HG03095 (cell line): ENCODE measurements at regions not wholly inside any gene's neighbourhood (a gene's known extent, or its start where the extent isn't known, plus 50 kb on each side); places are given as distances from the start of the nearest gene placed in this dataset.

ENCODE experiments used
- ATAC-seq: cut with Tn5 transposase; IDR thresholded peaks from one replicate; pipeline ENCODE4 v1.9.1; 2021; ENCODE audit warnings: moderate library complexity; ENCODE audit not compliant: unreplicated experiment

GRCh38 chr13:106243011-106243565 lies 292.4 kb downstream of the EFNB2 start:
- no peak for ATAC-seq

DNA sequence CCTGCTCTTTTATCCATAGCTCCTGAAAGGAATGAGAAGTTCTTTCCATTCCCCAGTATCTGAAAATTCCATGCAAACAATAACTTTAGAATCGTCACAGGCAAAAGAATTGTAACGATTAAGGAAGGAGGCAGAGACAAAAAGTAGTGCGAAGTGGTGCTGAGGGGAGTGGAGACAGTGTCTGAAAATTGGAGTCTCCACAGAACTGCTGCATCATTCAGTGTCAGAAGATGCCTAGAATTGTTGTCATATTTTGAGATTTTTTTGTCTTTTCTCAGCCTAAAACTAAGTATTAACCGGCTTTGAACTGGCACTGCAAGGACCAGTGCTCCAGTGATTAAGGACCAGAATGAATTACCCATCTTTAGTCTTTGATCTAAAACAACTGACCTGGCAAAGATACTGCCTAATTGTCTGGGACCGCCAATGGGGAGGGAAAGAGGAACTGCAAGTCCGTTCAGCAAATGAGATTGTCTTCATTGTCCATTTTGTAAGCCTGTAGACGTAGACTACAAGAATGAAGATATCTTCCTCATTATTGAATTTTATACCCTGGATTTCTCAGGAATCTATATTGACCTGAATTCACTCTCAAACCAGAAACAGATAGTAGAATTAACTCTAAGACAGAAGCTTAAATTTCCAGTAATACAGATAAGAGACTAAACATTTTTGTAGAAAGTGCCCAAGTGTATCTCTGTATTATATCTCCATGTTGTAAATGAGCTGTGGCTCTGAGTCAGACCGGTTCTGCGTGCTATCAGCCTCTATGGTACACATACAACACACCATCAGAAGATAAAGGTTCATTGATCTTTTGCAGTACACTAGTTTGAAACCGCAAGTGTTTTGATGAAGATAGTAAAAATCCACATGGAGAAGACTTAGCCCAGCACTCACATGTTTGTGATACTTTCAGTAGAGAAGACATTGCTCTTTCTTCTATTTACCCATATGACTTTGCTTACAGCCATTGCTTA lies 293.2 kb downstream of the EFNB2 start:
- no peak for ATAC-seq

GRCh38 chr13:106238690-106239089 lies 296.8 kb downstream of the EFNB2 start:
- no peak for ATAC-seq

GRCh38 chr13:106234636-106235035 lies 300.8 kb downstream of the EFNB2 start:
- ATAC-seq = no peak

GRCh38 chr13:106233134-106233735 lies 302.2 kb downstream of the EFNB2 start:
- no peak for ATAC-seq

DNA sequence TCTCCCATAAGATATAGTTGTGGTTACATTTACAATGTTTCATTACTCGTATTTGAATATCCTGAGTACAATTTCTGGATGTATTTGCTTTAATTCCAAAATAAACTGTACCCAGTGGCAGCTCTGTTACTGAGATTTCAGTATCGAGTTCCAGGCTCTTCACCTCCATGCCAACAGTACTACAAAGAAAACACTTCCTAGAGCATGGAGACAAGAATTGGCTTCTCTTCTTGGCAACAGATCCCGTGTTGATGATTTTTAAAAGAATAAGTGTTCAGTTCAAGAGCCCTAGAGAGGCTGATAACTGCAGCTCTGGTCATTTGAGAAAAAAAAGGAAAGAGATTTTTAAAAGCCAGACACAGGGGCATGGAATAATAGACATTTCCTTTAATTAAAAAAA lies 302.8 kb downstream of the EFNB2 start:
- no peak for ATAC-seq

- ATAC-seq = no peak
Observed at GRCh38 chr13:106230450-106230849, 305.0 kb downstream of the EFNB2 start.

DNA sequence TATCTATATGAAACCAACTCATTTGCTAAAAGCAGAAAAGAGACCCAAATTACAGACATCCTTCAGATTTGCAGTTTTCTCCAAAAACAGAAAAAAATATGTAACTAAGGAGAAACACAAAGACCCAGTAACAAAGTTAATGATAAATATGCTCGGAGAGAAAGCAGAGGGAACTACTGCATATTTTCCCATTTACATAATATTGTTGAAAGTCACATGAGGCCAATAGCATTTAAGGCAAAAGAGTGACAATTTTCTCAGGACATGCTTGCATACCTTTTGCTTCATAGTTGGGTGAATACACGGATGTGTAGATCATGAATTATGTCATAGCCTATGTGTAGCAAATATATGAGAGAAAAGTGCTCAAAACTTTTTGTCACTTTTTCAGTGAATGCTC lies 310.3 kb downstream of the EFNB2 start:
- no peak for ATAC-seq

DNA sequence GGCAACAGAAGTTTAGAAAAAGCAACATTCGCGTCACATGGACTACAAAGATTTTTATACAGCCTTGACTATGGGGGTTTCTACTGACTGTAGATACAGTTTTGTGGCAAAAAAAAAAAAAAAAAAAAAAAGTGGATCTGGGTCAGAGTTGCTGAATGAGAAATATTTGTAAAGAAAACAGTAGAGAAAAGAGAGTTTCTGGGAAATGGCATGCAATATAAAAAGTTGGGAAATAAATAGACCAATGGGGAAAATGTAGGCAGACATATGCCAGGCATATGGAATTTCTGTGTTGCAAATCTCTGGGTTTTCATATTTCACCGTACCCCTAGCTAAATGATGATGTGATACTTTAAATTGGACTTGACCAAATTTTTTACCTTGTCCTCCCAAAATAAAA lies 315.3 kb downstream of the EFNB2 start:
- no peak for ATAC-seq

GRCh38 chr13:106213028-106213757 lies 322.3 kb downstream of the EFNB2 start:
- no peak for ATAC-seq

DNA sequence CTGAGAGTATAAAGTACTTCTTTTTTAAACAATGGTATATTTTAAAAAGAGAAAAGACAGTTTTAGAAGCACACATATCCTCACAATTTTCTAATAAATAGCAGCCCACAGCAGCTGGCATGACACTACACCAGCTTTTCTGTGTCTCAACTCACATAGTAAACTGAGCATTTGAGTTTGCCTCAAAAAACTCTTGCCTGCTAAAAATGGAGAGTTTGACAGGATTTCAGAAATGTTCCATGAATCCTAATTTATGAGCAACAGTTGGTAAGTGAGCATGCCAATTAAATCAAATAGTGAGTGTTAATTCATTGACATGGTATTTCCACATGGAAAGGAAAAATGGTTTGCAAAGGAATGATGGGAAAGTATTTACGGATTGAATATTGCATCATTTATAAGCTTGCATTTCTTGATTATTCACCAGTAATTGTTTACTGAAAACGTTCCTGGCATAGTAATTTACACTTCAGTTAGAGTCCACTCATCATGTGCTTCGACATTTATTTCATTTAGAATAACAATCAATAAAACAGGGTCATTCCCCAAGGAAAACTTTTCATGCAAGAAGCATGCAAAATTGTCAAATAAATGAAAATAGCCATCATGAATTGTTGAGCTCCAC lies 323.0 kb downstream of the EFNB2 start:
- no peak for ATAC-seq

GRCh38 chr13:106210324-106210723 lies 325.1 kb downstream of the EFNB2 start:
- ATAC-seq = no peak

DNA sequence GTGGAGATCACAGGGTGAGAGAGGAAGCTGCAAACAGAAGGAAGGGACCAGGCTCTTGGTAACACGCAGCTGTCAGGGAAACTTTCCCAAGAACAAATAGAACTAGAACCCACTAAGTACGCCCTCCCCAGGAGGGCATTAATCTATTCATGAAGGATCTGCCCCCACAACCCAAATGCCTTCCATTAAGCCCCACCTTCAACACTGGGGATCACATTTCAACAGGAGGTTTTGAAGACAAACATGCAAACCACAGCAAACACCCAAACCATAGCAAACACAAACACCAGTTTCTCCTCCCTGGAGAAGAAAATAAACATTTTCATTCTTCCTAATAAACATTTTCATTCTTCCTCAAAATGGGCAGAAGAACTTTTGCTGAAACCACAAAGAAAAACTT lies 329.6 kb downstream of the EFNB2 start:
- no peak for ATAC-seq

DNA sequence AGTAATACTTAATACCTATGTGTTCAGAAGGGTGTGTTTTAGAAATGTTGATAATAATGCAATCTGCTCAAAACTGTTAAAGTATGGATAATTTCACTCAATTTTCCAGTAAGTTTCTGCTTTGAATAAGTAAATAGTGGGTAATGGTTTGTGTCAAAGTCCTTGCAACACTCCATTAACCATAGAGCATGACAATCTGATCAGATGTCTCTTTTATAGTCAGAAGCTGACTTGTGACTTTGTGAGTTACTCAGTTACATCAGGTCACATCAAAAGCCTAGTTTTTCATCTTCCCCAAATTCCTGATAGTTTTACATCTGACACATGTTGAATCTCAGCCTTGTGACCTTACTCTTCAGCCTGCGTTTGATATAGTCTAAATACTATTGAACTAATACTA lies 338.0 kb downstream of the EFNB2 start:
- ATAC-seq = no peak

GRCh38 chr13:106187501-106188095 lies 347.9 kb downstream of the EFNB2 start:
- no peak for ATAC-seq

- no peak for ATAC-seq
Observed at GRCh38 chr13:106187101-106187500, 348.4 kb downstream of the EFNB2 start.

DNA sequence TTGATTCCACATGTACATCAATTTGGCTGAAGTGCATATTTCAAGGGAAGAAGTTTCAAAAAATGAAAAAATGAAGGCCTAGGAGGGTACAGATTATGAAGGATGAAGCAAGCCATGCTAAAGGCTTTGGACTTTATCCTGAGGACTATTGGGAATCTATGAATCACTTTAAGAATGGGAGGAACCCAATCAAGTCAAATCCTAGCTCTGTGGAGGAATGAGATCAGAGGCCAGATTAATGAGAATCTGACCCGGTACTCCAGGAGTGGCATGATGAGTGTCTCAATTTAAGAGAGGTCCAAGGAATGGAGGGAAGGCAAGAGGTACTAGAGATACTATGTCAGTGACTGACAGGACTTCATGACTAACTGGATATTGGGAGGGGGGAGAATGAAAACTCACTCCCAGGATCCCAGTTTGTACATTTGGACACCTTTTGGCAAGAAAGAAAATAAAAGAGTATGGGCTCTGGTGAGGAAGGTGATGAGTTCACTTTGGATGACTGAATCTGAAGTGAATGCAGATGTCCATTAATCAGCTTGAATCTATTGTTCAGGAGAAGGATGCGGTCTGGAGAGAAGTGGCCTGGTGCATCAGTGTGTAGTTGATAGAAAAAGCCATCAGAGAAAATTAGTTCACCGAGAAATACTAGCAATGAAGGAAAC lies 349.0 kb downstream of the EFNB2 start:
- no peak for ATAC-seq

GRCh38 chr13:106184790-106185189 lies 350.7 kb downstream of the EFNB2 start:
- ATAC-seq = no peak

GRCh38 chr13:106183410-106184065 lies 351.9 kb downstream of the EFNB2 start:
- ATAC-seq = no peak
